IMR-90 (cell line): ENCODE measurements at regions not wholly inside any gene's neighbourhood (a gene's known extent, or its start where the extent isn't known, plus 50 kb on each side); places are given as distances from the start of the nearest gene placed in this dataset.

Source experiments
- ATAC-seq: fragments of 200-7000 bp; cut with Tn5 transposase; 2 replicates; pipeline ENCODE4 v1.9.1; 2020; ENCODE audit warnings: low read depth, mild to moderate bottlenecking, moderate library complexity
- BruUV-seq: library from RNA; stranded (reverse); fragments of 400-500 nt; replicated peaks from 2 replicates; lab custom pipeline; 2021; lab: Mats Ljungman, UMichigan
- CTCF ChIA-PET: fragments of 300-600 bp; formaldehyde crosslinking; extraction: SDS; loops from one replicate; lab custom pipeline; 2021; ENCODE audit warnings: antibody characterized with exemption; lab: Yijun Ruan, JAX
- POLR2A ChIA-PET: fragments of 300-600 bp; sonication (Branson Sonifier 250); formaldehyde crosslinking; loops from one replicate; lab custom pipeline; 2022; ENCODE audit warnings: antibody characterized with exemption; ENCODE audit not compliant: unreplicated experiment; lab: Charles Lee
- DNase-seq: peaks from one replicate; pipeline ENCODE4 v3.0.0; 2013
- H2AFZ ChIP-seq: replicated peaks from 2 replicates; pipeline ENCODE3; 2013; ENCODE audit warnings: low read length, mild to moderate bottlenecking; ENCODE audit not compliant: poor library complexity
- H2AK5ac ChIP-seq: 2 replicates; pipeline ENCODE4 v1.6.1; 2013; ENCODE audit warnings: low read depth, low read length, inconsistent platforms
- H2AK9ac ChIP-seq: replicated peaks from 2 replicates; pipeline ENCODE3; 2013; ENCODE audit warnings: mild to moderate bottlenecking, low read depth, low read length, moderate library complexity; ENCODE audit not compliant: poor library complexity
- H2BK120ac ChIP-seq: 2 replicates; pipeline ENCODE4 v1.6.1; 2013; ENCODE audit warnings: low read depth, low read length, inconsistent platforms
- H2BK15ac ChIP-seq: 3 replicates; pipeline ENCODE4 v1.6.1; 2013; ENCODE audit warnings: low read depth, low read length, inconsistent platforms
- H2BK20ac ChIP-seq: 2 replicates; pipeline ENCODE4 v1.6.1; 2013; ENCODE audit warnings: low read depth, mild to moderate bottlenecking, inconsistent platforms, low read length, moderate library complexity
- H2BK5ac ChIP-seq: 2 replicates; pipeline ENCODE4 v1.6.1; 2013; ENCODE audit warnings: mild to moderate bottlenecking, low read depth, low read length, inconsistent platforms; ENCODE audit not compliant: poor library complexity, severe bottlenecking
- H3K14ac ChIP-seq: replicated peaks from 2 replicates; pipeline ENCODE4 v1.6.1; 2013; ENCODE audit warnings: low read depth, low read length, inconsistent platforms
- H3K18ac ChIP-seq: 2 replicates; pipeline ENCODE4 v1.6.1; 2013; ENCODE audit warnings: low read depth, low read length, control low read depth
- H3K23ac ChIP-seq: 2 replicates; pipeline ENCODE4 v1.6.1; 2013; ENCODE audit warnings: low read depth, low read length, inconsistent platforms
- H3K27ac ChIP-seq: 2 replicates; pipeline ENCODE4 v1.5.1; 2013; ENCODE audit warnings: mild to moderate bottlenecking, control low read depth, low read length; ENCODE audit not compliant: insufficient read depth
- H3K27me3 ChIP-seq: 2 replicates; pipeline ENCODE4 v1.6.1; 2013; ENCODE audit warnings: low read length; ENCODE audit not compliant: control insufficient read depth, insufficient read depth
- H3K36me3 ChIP-seq: 2 replicates; pipeline ENCODE4 v1.6.1; 2013; ENCODE audit warnings: low read length, mixed read lengths; ENCODE audit not compliant: control insufficient read depth, insufficient read depth
- H3K4ac ChIP-seq: 2 replicates; pipeline ENCODE4 v1.6.1; 2013; ENCODE audit warnings: low read depth, low read length, inconsistent platforms
- H3K4me1 ChIP-seq: 2 replicates; pipeline ENCODE4 v1.6.1; 2013; ENCODE audit warnings: low read length, mixed read lengths; ENCODE audit not compliant: control insufficient read depth, insufficient read depth
- H3K4me2 ChIP-seq: 2 replicates; pipeline ENCODE4 v1.6.1; 2013; ENCODE audit warnings: low read depth, mild to moderate bottlenecking, control low read depth, low read length, moderate library complexity
- H3K4me3 ChIP-seq: 2 replicates; pipeline ENCODE4 v1.5.1; 2013; ENCODE audit warnings: low read depth, mild to moderate bottlenecking, control low read depth, low read length, moderate library complexity; ENCODE audit not compliant: insufficient read depth
- H3K56ac ChIP-seq: 2 replicates; pipeline ENCODE4 v1.6.1; 2013; ENCODE audit warnings: low read length, inconsistent platforms; ENCODE audit not compliant: insufficient read depth; ENCODE audit errors: extremely low read depth
- H3K79me1 ChIP-seq, 2 experiments: 2 replicates each; pipeline ENCODE4 v1.6.1; 2013; ENCODE audit warnings: low read length in 2 of 2, inconsistent platforms in 1 of 2, low read depth in 1 of 2
- H3K9ac ChIP-seq: 2 replicates; pipeline ENCODE4 v1.6.1; 2013; ENCODE audit warnings: low read depth, low read length, control low read depth
- H3K9me1 ChIP-seq: 2 replicates; pipeline ENCODE4 v1.6.1; 2013; ENCODE audit warnings: low read length, inconsistent platforms; ENCODE audit not compliant: insufficient read depth
- H3K9me3 ChIP-seq: 2 replicates; pipeline ENCODE4 v1.6.1; 2013; ENCODE audit warnings: low read length; ENCODE audit not compliant: control insufficient read depth, insufficient read depth
- H4K20me1 ChIP-seq: 2 replicates; pipeline ENCODE4 v1.6.1; 2013; ENCODE audit warnings: low read length, inconsistent platforms; ENCODE audit not compliant: insufficient read depth
- H4K5ac ChIP-seq: 2 replicates; pipeline ENCODE4 v1.6.1; 2013; ENCODE audit warnings: mild to moderate bottlenecking, low read depth, low read length, control low read depth
- H4K8ac ChIP-seq, 2 experiments: 2 replicates each; pipeline ENCODE4 v1.6.1; 2013; ENCODE audit warnings: low read depth in 2 of 2, low read length in 2 of 2, control low read depth in 1 of 2, inconsistent platforms in 1 of 2
- H4K91ac ChIP-seq: 2 replicates; pipeline ENCODE4 v1.6.1; 2013; ENCODE audit warnings: low read depth, low read length, inconsistent platforms; ENCODE audit not compliant: insufficient read depth
- CTCF ChIP-seq: conservative IDR thresholded peaks from 2 replicates; pipeline ENCODE4 v1.5.1; 2012; ENCODE audit warnings: mild to moderate bottlenecking, low read depth, low read length, improper control_type of control experiment
- ELK1 ChIP-seq: fragments of 150-350 bp; IDR thresholded peaks from 2 replicates; pipeline ENCODE4 v1.6.1; 2016; ENCODE audit warnings: low read depth, mild to moderate bottlenecking, low read length, moderate library complexity, borderline replicate concordance
- RFX5 ChIP-seq: IDR thresholded peaks from 2 replicates; pipeline ENCODE4 v1.8.0; 2012; ENCODE audit warnings: low read depth, mild to moderate bottlenecking, low read length, moderate library complexity
- USF2 ChIP-seq: fragments of 150-350 bp; IDR thresholded peaks from 2 replicates; pipeline ENCODE4 v1.6.1; 2017; ENCODE audit warnings: mild to moderate bottlenecking, antibody characterized with exemption, low read length, low read depth
- WGBS, 2 experiments: methylation state at CpG; one replicate each; pipeline versions ENCODE4 v1.1.5 to v1.1.7; 2013; ENCODE audit warnings: missing lambda C conversion rate in 2 of 2; ENCODE audit not compliant: insufficient read length in 1 of 2; ENCODE audit errors: extremely low coverage in 2 of 2; 5-methylcytosine and 5-hydroxymethylcytosine counted together
- dilution Hi-C: fragments of 300-500 bp; cut with HindIII; formaldehyde crosslinking; loops from one replicate; pipeline ENCODE4 v1.14.3; 2018; ENCODE audit warnings: low sequenced_read_pairs; ENCODE audit not compliant: unreplicated experiment
- in situ Hi-C: fragments of 300-500 bp; cut with MboI; formaldehyde crosslinking; loops from 3 replicates; pipeline ENCODE4 v1.14.3; 2019; ENCODE audit warnings: low sequenced_read_pairs, inconsistent platforms, mixed read lengths
- intact Hi-C: fragments of 100-400 bp; cut with micrococcal nuclease; formaldehyde crosslinking; loops from 2 replicates; pipeline ENCODE4 v1.10.0; 2022

GRCh38 chr2:239649309-239649708 lies 248.5 kb upstream of the HDAC4 start:
- Histone ChIP-seq H3K14ac (no peak overlapping the region), H3K56ac (no peak overlapping the region), H2BK15ac (no peak overlapping the region), H3K27ac (no peak overlapping the region), H3K36me3 (no peaks in the 10 kb centered on the region), H4K8ac (no peak overlapping the region), H2BK120ac (no peak overlapping the region), H2AFZ (no peak overlapping the region), H2BK20ac (no peak overlapping the region), H4K5ac (no peak overlapping the region), H2AK5ac (no peak overlapping the region), H3K18ac (no peak overlapping the region), H3K27me3 (no peaks in the 10 kb centered on the region), H4K20me1 (no peaks in the 10 kb centered on the region), H4K91ac (no peak overlapping the region), H3K79me1 (no peaks in the 10 kb centered on the region), H2AK9ac (no peak overlapping the region), H3K9me1 (no peaks in the 10 kb centered on the region), H2BK5ac (no peak overlapping the region), H3K9me3 (peaks cover 9% of the 10 kb centered on the region), H3K23ac (no peak overlapping the region), H3K4me1 (no peaks in the 10 kb centered on the region), H3K4me3 (no peak overlapping the region), H3K9ac (no peak overlapping the region), H3K4ac (no peak overlapping the region), H3K4me2 (no peak overlapping the region)
- in situ Hi-C loops (no loop called here), dilution Hi-C loops (no loop called here), intact Hi-C loops (no loop called here)
- no CpG with 5 or more reads among the region's 3 CpGs for WGBS, 2 experiments
- BruUV-seq: no TSS peak
- no peak for DNase-seq
- ChIA-PET CTCF (no interaction called here), POLR2A (no interaction called here)
- no peak for TF ChIP-seq CTCF
- TF ChIP-seq USF2: peak; percentile 11; the same call in 1 of the 2 replicates
- TF ChIP-seq ELK1: no peak
- no peak for TF ChIP-seq RFX5
- ATAC-seq: no peak
